ENCODE measurements at regions not wholly inside any gene's neighbourhood (a gene's known extent, or its start where the extent isn't known, plus 50 kb on each side); places are given as distances from the start of the nearest gene placed in this dataset.

GRCh38 chr10:110357252-110357780, 52.6 kb upstream of the SMNDC1 start (continued):
- TF ChIP-seq KDM1A (IDR thresholded peaks at IDR 0.05) (no peak), TFE3 (CRISPR knock-in tag; IDR thresholded peaks at IDR 0.05) (peak; percentile 56), KLF6 (CRISPR knock-in tag; IDR thresholded peaks at IDR 0.05; ENCODE audit: borderline replicate concordance) (no peak), ZNF263 (CRISPR knock-in tag; IDR thresholded peaks at IDR 0.05; ENCODE audit: borderline replicate concordance) (no peak), LARP7 (IDR thresholded peaks at IDR 0.05) (no peak), KHSRP (IDR thresholded peaks at IDR 0.05) (no peak), PKNOX1 (IDR thresholded peaks at IDR 0.05) (no peak), ZFP36 (IDR thresholded peaks at IDR 0.05; ENCODE audit: low read depth, low read length, partially characterized antibody) (no peak), USF2 (CRISPR knock-in tag; IDR thresholded peaks at IDR 0.05) (peak; percentile 72)

All from K562 (cell line).